SJSA1 (cell line): ENCODE measurements at regions not wholly inside any gene's neighbourhood (a gene's known extent, or its start where the extent isn't known, plus 50 kb on each side); places are given as distances from the start of the nearest gene placed in this dataset.
"Not testable (repeated sequence)": the region's sequence is repeated elsewhere in the genome, so short reads cannot be mapped to it uniquely, and the experiment has no call there.

Experiments used
- DNase-seq, 2 experiments: peaks; one replicate each; pipeline ENCODE4 v3.0.0-alpha.2; 2015 to 2020; ENCODE audit warnings: low spot score in 2 of 2, low read depth in 1 of 2
- H3K27ac ChIP-seq: fragments of 250-450 bp; sonication (Bioruptor Pico); 2 replicates; pipeline ENCODE4 v1.5.1; 2020; ENCODE audit warnings: mild to moderate bottlenecking, moderate library complexity
- H3K27me3 ChIP-seq: fragments of 250-450 bp; sonication (Bioruptor Pico); replicated peaks from 2 replicates; pipeline ENCODE4 v1.5.1; 2020; ENCODE audit warnings: mild to moderate bottlenecking, moderate library complexity
- H3K36me3 ChIP-seq: fragments of 250-450 bp; sonication (Bioruptor Pico); 2 replicates; pipeline ENCODE4 v1.5.1; 2020; ENCODE audit warnings: mild to moderate bottlenecking
- H3K4me1 ChIP-seq: fragments of 250-450 bp; sonication (Bioruptor Pico); replicated peaks from 2 replicates; pipeline ENCODE4 v1.6.1; 2021; ENCODE audit warnings: mild to moderate bottlenecking
- H3K4me3 ChIP-seq: fragments of 250-450 bp; sonication (Bioruptor Pico); 2 replicates; pipeline ENCODE4 v1.5.1; 2020; ENCODE audit warnings: mild to moderate bottlenecking
- H3K9me3 ChIP-seq: fragments of 250-450 bp; sonication (Bioruptor Pico); replicated peaks from 2 replicates; pipeline ENCODE4 v1.5.1; 2020; ENCODE audit warnings: mild to moderate bottlenecking

DNA sequence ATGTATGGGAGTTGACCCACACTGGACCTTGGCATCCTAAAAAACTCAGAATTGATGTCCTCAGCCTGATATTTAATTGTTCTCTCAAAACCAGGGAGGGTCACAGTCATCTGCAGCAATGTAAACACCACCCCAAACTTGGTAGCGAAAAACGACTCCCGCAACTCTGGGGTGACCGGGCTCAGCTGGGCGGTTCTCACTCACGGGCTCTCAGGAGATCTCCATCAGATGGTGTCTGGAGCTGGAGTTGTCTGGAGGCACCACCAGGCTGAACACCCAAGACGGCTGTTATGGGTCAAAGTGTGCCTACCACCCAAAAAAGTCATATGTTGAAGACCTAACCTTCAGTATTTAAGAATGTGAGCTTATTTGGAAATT, 50.9 kb upstream of the NXT1 start:
- H3K27ac ChIP-seq = no peak overlapping the region
- H3K4me1 ChIP-seq = peaks cover 52% of the 10 kb centered on the region
- no peaks in the 10 kb centered on the region for H3K9me3 ChIP-seq
- DNase-seq = no peak
- no peaks in the 10 kb centered on the region for H3K36me3 ChIP-seq
- H3K4me3 ChIP-seq = no peak overlapping the region
- no peaks in the 10 kb centered on the region for H3K27me3 ChIP-seq

DNA sequence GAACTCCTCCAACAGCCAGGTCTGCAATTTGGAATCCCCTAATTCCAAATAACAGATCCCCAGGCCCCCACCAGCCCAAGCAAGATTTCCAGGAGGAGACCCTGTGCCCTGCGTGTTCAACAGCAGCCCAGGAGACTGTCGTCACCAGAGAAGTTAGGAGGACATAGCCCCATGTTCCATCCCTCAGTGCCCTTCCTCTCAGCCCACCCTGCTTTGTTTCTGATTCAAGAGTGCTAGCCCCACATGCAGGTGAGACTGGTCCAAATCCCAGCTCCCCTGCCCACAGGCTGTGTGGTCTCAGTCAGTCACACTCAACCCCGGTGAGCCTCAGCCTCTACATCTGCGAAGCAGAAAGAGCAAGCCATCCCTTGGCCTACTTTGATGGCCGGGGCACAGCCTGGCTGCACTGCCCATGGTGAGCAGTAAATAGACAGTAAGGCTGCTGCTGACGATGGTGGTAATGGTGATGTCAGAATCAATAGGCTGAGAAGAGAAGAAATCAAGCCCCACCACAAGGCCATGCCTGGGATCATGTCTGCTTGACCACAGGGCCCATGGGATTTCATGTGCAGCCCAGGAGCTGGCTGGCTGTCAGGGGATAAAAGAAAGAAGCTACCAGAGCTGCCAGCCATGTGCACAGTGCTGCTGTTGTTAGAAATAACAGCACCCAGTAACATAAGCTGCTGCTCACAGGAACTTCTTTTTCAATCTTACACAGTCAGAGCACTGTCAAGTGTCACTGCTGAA, 51.5 kb upstream of the NXT1 start:
- Histone ChIP-seq H3K4me1 (peaks cover 48% of the 10 kb centered on the region), H3K36me3 (no peaks in the 10 kb centered on the region), H3K4me3 (no peak overlapping the region), H3K9me3 (no peaks in the 10 kb centered on the region), H3K27me3 (no peaks in the 10 kb centered on the region), H3K27ac (peak overlapping the region; percentile 84; the same call in 1 of the 2 replicates)
- DNase-seq = no peak

DNA sequence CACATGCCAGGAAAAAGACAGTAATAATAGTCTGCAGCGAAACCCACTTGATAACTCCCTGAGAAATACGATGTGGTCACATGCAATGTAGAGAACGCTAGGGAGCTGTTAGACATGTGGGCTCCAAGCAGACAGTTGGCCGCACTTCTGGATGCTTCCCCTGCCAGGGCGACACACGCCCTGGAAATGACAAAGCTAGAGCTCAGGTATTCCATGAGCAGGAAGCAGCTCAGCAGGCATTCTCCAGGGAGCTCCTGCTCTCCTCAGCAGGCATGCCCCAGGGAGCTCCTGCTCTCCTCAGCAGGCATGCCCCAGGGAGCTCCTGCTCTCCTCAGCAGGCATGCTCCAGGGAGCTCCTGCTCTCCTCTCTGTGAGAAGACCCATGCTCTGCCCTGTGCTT, 52.4 kb upstream of the NXT1 start:
- Histone ChIP-seq H3K36me3 (no peaks in the 10 kb centered on the region), H3K27me3 (no peaks in the 10 kb centered on the region), H3K27ac (peak overlapping the region; percentile 84), H3K9me3 (no peaks in the 10 kb centered on the region), H3K4me1 (peaks cover 46% of the 10 kb centered on the region), H3K4me3 (no peak overlapping the region)
- DNase-seq = no peak

DNA sequence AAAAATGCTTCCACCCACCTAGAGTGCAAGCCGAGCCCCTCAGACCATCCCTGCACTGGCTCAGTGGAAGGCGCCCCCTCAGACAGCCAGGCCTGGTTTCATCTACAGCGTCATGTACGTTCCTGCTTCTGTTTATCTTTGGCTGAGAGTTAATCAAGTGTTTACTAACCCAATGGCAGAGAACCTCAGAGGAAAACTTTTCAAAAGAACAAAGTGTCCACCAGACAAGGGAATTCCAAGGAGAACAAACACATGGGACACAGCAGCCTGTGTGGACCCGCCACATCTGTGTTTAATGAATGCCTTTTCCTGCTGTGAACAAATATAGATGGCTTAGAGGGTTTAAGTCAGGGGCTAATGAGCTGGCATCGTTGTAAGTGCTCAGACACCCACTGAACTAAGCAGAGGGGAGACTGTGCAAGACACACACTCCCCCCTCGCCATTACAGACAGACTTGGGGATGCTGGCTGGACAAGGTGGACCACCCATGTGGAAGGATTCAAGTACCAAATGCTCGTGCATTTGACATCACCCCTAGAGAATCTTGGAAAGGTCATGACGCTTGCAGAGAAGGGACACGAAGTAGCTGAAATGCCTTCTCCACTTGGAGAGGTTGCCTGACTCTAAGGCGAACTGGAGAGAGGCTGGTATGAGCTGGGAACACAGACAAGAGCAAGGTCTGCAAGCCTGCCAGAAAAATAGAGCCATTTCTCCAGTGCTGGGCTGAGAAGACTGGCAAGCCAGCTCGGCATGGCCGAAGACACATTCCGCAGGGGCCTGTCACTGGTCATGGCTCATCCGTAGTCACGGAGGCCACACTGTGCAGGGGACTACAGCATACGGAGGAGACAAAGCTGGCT, 53.5 kb upstream of the NXT1 start:
- Histone ChIP-seq H3K27ac (peak overlapping the region; percentile 84), H3K9me3 (no peaks in the 10 kb centered on the region), H3K4me1 (peaks cover 46% of the 10 kb centered on the region), H3K27me3 (no peaks in the 10 kb centered on the region), H3K36me3 (no peaks in the 10 kb centered on the region), H3K4me3 (no peak overlapping the region)
- peak; percentile 94 to 98 for DNase-seq

- Histone ChIP-seq H3K4me1 (peaks cover 46% of the 10 kb centered on the region), H3K36me3 (no peaks in the 10 kb centered on the region), H3K9me3 (no peaks in the 10 kb centered on the region), H3K4me3 (no peak overlapping the region), H3K27me3 (no peaks in the 10 kb centered on the region), H3K27ac (peak overlapping the region; percentile 84)
- DNase-seq = peak; percentile 70 to 84
Measured at GRCh38 chr20:23295934-23296333, 54.7 kb upstream of the NXT1 start.

GRCh38 chr20:23294671-23295070, 55.9 kb upstream of the NXT1 start:
- H3K36me3 ChIP-seq = no peaks in the 10 kb centered on the region
- H3K4me1 ChIP-seq = peaks cover 46% of the 10 kb centered on the region
- H3K27me3 ChIP-seq = no peaks in the 10 kb centered on the region
- H3K27ac ChIP-seq = no peak overlapping the region
- no peak overlapping the region for H3K4me3 ChIP-seq
- DNase-seq = no peak
- H3K9me3 ChIP-seq = no peaks in the 10 kb centered on the region

DNA sequence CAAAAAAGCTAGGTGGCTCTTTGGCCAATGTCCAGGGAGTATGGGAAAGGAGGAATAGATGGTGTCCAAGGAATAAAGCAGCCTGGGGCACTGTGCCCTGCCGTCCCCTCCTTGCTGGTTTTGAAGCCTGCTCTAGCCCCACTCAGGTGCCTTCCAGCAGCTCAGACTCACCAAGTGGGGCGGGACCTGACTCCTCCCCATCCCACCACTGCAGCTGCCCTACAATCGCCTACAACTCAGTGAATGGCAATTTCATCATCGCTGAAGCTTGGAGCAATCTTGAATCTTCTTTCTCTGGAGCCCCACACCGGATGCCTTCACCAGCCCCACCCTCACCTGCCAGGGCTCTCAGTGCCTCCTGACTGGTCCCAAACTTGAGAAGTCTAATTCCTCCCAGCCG, 56.4 kb upstream of the NXT1 start:
- peaks cover 42% of the 10 kb centered on the region for H3K4me1 ChIP-seq
- DNase-seq = no peak
- H3K27ac ChIP-seq = no peak overlapping the region
- no peaks in the 10 kb centered on the region for H3K36me3 ChIP-seq
- no peak overlapping the region for H3K4me3 ChIP-seq
- H3K9me3 ChIP-seq = no peaks in the 10 kb centered on the region
- no peaks in the 10 kb centered on the region for H3K27me3 ChIP-seq

- Histone ChIP-seq H3K9me3 (no peaks in the 10 kb centered on the region), H3K27ac (no peak overlapping the region), H3K4me1 (peaks cover 37% of the 10 kb centered on the region), H3K27me3 (no peaks in the 10 kb centered on the region), H3K4me3 (no peak overlapping the region), H3K36me3 (no peaks in the 10 kb centered on the region)
- DNase-seq = no peak
Measured at GRCh38 chr20:23293689-23294088, 56.9 kb upstream of the NXT1 start.

DNA sequence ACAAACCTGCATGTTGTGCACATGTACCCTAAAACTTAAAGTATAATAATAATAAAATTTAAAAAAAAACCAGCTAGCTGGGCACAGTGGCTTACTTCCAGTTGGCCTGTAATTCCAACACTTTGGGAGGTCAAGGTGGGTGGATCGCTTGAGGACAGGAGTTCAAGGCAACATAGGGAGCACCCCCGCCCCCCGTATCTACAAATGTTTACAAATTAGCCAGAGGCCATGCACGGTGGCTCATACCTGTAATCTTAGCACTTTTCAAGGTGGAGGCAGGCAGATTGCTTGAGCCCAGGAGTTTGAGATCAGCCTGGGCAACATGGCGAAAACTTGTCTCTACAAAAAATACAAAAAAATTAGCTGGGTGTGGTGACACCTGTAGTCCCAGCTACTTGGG, 58.3 kb upstream of the NXT1 start:
- H3K9me3 ChIP-seq, H3K36me3 ChIP-seq, DNase-seq: not testable (repeated sequence)

GRCh38 chr20:23291575-23292240, 58.9 kb upstream of the NXT1 start:
- peaks cover 17% of the 10 kb centered on the region for H3K4me1 ChIP-seq
- H3K36me3 ChIP-seq = no peaks in the 10 kb centered on the region
- H3K4me3 ChIP-seq = no peak overlapping the region
- no peaks in the 10 kb centered on the region for H3K27me3 ChIP-seq
- no peak overlapping the region for H3K27ac ChIP-seq
- no peak for DNase-seq
- H3K9me3 ChIP-seq = no peaks in the 10 kb centered on the region

More for the DNA sequence above, 58.3 kb upstream of the NXT1 start:
- H3K27me3 ChIP-seq, H3K27ac ChIP-seq, H3K4me3 ChIP-seq: not testable (repeated sequence)
- H3K4me1 ChIP-seq = peaks cover 23% of the 10 kb centered on the region

DNA sequence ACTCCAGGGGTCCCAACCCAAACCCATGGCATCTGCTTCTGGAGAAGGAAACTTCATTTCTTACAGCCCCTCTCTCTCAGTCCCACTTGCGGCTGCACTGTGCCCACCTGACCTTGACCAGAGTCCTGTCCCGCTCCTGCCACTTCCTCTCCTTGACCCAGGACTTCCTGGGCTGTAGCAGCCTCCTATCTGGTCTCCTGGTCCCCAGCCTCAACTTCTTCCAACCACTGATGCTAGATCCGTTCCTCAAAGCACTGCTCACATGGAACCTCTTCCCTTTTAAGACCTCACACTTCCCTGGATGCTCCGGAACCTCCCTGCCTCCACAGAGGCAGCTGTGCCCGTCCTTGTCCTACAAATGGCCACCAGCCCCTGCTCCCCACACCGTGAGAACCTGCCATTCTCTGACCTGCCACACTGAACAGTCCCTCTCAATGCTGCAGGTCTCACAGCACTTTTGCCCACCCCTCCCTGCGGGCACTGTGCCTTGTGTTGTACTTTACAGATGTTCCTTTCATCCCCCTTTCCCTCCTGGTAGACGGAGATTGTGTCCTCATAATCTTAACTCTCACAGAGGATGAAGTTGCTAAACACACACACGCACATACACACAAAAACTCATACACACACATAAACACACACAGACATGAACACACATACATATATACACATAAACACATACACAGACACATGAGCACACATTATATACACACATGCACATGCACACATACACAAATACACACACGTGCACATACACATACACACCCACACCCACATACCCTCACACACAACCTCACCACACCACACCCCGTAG, 59.6 kb upstream of the NXT1 start:
- no peaks in the 10 kb centered on the region for H3K36me3 ChIP-seq
- no peaks in the 10 kb centered on the region for H3K27me3 ChIP-seq
- H3K4me1 ChIP-seq = peaks cover 10% of the 10 kb centered on the region
- DNase-seq = no peak
- no peak overlapping the region for H3K4me3 ChIP-seq
- H3K9me3 ChIP-seq = no peaks in the 10 kb centered on the region
- no peak overlapping the region for H3K27ac ChIP-seq

DNA sequence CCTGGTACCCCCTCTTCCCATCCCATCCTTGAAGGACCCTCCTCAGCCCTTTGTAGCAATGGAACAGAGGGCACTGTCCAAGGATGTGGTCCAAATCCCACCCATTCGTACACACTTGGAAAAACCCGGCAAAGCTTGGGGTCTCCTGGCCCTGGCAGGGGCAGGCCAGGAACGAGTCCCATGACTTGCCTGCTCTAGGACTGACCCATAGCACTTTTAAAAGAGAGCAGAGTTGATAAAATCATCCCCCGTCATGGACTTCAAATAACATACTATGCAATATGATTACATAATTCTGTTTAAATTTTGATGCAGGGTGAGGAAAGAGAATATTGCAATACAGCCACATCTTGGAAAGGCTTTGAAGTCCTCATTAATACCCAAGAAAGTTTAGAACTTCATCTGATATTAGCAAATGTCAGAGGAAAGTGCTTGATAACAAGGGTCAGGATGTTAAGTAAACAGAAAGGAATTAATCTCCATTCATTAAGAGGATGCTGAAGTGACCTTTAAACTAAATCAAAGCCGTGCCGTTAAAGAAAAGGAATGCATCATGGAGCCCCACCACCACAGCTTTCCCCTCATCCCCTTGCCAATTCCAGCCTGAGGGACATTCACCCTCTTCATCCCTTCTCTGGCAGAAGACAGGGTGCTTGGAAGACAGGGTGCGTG, 60.7 kb upstream of the NXT1 start:
- Histone ChIP-seq H3K9me3 (no peaks in the 10 kb centered on the region), H3K4me3 (no peak overlapping the region), H3K27me3 (no peaks in the 10 kb centered on the region), H3K27ac (no peak overlapping the region), H3K36me3 (no peaks in the 10 kb centered on the region), H3K4me1 (peaks cover 4% of the 10 kb centered on the region)
- DNase-seq = no peak

GRCh38 chr20:23289249-23289648, 61.3 kb upstream of the NXT1 start:
- no peak for DNase-seq
- Histone ChIP-seq H3K9me3 (no peaks in the 10 kb centered on the region), H3K4me1 (peaks cover 10% of the 10 kb centered on the region), H3K4me3 (no peak overlapping the region), H3K27ac (no peak overlapping the region), H3K36me3 (no peaks in the 10 kb centered on the region), H3K27me3 (no peaks in the 10 kb centered on the region)
